GM12874 (cell line): ENCODE measurements at regions not wholly inside any gene's neighbourhood (a gene's known extent, or its start where the extent isn't known, plus 50 kb on each side); places are given as distances from the start of the nearest gene placed in this dataset.

Experiments
- TF ChIP-seq, protein P1 (sequence below): IDR thresholded peaks from 2 replicates; pipeline ENCODE4 v1.5.1; 2011; ENCODE audit warnings: low read depth, mild to moderate bottlenecking, control low read depth, low read length, moderate library complexity; ENCODE audit not compliant: insufficient read depth

DNA sequence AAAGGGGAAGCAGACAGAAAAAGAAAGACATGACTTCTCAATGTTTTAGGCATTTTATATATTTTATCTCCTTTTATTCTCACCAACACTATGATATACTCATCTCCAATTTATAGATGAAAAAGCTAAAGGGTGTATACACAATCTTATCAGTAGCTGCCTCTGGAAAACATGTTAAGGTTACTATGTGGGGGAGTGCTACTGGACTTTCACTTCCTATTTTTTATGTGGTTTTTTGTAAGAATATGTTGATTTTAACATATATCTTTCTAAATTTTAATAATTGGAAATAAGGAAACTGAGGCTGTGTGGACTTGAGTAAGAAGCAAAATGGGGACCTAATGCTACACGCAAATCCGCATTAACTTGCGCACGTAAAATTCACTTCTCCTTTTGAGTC is 99.6 kb upstream of the PDE3A start:
- TF ChIP-seq, protein P1, sequence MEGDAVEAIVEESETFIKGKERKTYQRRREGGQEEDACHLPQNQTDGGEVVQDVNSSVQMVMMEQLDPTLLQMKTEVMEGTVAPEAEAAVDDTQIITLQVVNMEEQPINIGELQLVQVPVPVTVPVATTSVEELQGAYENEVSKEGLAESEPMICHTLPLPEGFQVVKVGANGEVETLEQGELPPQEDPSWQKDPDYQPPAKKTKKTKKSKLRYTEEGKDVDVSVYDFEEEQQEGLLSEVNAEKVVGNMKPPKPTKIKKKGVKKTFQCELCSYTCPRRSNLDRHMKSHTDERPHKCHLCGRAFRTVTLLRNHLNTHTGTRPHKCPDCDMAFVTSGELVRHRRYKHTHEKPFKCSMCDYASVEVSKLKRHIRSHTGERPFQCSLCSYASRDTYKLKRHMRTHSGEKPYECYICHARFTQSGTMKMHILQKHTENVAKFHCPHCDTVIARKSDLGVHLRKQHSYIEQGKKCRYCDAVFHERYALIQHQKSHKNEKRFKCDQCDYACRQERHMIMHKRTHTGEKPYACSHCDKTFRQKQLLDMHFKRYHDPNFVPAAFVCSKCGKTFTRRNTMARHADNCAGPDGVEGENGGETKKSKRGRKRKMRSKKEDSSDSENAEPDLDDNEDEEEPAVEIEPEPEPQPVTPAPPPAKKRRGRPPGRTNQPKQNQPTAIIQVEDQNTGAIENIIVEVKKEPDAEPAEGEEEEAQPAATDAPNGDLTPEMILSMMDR = no peak

DNA sequence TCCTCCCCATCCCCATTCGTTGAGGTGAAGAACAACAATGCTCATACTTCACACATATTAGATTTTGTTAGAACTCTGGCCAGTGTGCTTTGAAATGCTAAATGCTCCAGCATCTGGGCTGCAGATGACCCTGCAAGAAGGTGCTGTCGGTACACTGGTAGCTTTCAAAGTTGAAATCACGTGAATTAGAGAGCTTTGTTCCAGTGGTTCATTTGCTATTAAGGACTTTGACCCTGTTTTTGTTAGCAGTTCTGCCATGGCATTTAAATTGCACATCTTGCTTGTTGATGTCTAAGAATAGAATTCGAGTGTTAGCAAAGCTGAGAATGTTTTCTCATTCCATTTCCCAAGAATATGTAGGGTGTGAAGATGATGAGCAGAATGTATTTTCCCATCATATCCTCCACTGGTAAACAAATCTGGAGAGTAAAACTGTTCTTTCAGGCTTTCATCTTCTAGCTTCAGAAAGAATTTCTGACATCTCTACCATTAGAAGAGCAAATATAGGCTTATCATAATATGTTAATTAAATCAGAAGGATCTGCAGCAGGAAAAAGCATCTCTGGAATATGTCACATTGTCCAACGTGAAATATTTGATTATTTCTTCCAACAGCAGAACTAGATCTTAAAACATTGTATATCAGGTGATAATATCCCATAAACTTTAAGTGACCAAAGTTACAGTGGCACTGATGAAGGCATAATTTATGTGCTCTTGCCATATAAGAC is 98.8 kb upstream of the PDE3A start:
- TF ChIP-seq, protein P1 = no peak

DNA sequence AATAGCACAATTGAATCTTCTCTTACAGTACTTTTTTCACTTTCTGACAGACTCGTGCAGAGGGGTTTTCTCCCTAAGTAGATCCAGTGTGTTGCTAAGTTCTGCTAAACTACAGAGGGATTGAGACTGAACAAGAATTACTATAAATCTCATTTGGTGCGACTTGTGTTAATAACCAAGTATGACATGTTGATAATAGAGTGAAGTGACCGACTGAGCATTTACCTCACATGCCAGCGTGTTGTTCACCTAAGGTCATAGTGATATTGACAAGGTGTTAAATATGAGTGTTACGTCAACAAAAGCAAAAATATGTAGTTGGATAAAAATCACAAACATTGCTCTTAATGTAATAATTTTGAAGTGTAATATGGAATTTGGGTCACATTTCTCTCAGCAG is 97.8 kb upstream of the PDE3A start:
- TF ChIP-seq, protein P1 = no peak

DNA sequence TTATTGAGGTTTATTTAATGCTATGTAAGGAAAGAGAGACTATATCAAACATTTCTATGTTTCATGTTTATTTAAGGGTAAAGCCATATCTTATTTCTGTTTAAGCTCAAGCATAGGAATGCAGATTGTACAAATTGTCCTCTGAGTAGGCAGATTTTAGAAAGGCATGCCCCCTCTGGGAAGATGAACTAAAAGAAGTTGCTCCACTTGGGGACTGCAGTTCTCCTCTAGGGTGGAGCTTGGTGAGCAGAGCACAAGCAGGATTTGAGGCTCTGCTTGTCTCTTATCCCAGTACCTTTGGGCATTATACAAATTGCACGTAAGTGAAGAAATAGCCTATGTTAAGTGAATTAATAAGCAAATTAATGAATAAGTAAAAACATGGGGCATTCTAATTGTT is 96.2 kb upstream of the PDE3A start:
- TF ChIP-seq, protein P1 = no peak

DNA sequence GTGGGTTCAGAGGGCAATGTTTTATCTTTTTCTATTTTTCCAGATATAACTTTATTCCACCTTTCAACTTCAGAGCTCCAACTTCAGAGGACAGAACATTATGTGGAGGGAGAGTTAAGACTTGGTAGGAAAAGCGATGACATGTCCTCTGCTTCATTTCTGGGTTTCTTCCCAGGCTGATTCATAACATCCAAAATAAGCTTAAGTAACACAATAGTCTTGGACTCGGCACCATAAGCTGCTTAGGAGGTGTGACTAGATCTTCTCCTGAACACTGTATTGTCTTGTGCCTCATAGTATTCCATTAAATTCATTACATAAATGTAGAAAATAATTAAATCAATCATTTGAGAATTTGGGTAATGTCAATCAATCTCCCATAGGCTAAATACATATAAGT is 95.5 kb upstream of the PDE3A start:
- TF ChIP-seq, protein P1 = no peak

DNA sequence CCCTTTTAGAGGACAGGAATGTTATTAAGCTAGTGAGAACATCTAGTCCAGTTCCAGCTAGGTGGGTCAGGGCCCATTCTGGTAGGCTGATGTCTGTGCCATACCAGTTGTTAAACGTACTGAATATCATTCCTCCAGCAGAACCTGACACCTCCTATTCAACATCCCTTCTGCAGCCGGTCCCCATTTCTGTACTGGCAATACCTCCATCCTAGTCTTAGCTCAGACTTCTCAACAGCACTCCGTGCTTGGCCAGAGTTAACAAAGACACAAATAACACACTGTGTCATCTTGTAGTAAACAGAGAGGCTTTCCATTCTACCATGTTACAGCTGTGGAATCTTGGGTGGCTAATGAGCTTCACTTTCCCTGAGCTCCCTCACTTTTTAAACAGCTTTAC is 94.3 kb upstream of the PDE3A start:
- TF ChIP-seq, protein P1 = no peak

DNA sequence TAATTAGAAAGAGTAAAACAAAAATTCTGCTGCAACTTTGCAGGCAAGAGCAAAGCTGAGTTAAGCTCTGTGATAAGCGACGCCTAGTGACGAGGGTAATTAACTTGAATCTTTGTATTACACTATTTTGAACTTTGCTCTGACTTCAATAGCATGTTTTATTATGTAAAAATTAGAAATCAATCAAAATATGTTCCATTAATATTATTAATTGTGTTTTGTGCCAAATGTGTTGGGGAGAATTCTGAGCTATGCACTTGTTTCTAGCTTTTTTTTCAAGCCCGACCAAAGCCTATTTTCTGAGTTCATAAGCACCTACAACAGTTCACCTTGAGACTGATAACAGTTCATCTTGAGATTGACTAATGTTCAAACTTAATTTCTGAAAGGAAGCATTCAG is 90.1 kb upstream of the PDE3A start:
- TF ChIP-seq, protein P1 = no peak
